HCT116 (cell line): ENCODE measurements at regions not wholly inside any gene's neighbourhood (a gene's known extent, or its start where the extent isn't known, plus 50 kb on each side); places are given as distances from the start of the nearest gene placed in this dataset.

Experiments used
- ATAC-seq: fragments of 200-7000 bp; cut with Tn5 transposase; 2 replicates; pipeline ENCODE4 v1.9.1; 2020; ENCODE audit warnings: mild to moderate bottlenecking, moderate library complexity
- BruUV-seq: library from RNA; stranded (reverse); fragments of 400-500 nt; replicated peaks from 2 replicates; lab custom pipeline; 2021; lab: Mats Ljungman, UMichigan
- CTCF ChIA-PET: fragments of 300-600 bp; sonication (Branson Sonifier 250); formaldehyde crosslinking; loops from one replicate; lab custom pipeline; 2021; ENCODE audit warnings: antibody characterized with exemption; lab: Charles Lee
- POLR2A ChIA-PET: fragments of 300-600, 350-600 bp; sonication (Branson Sonifier 250); formaldehyde crosslinking; loops from one replicate; lab custom pipeline; 2021; ENCODE audit warnings: antibody characterized with exemption; lab: Charles Lee
- RAD21 ChIA-PET, 2 experiments: fragments of 300-600 bp; sonication (Branson Sonifier 250); formaldehyde crosslinking; loops; one replicate each; lab custom pipeline; 2023; ENCODE audit warnings: low total read pairs in 2 of 2; ENCODE audit not compliant: uncharacterized antibody in 2 of 2, unreplicated experiment in 2 of 2, low non-redundant PET in 1 of 2; lab: Charles Lee
- DNase-seq: peaks from one replicate; pipeline ENCODE4 v3.0.0-alpha.2; 2010; ENCODE audit warnings: low read depth, low spot score
- H2AFZ ChIP-seq: fragments of 200-600 bp; shearing (Covaris generic), sonication (generic); 2 replicates; pipeline ENCODE4 v1.6.1; 2017; ENCODE audit warnings: low read depth, mixed run types, mixed read lengths, antibody characterized with exemption, low read length; ENCODE audit not compliant: poor library complexity, severe bottlenecking
- H3K27ac ChIP-seq: 2 replicates; pipeline ENCODE4 v1.5.1; 2012; ENCODE audit warnings: low read depth, low read length
- H3K27me3 ChIP-seq: fragments of 200-600 bp; sonication (generic); 2 replicates; pipeline ENCODE4 v1.6.1; 2016; ENCODE audit warnings: mixed run types, low read length, mixed read lengths; ENCODE audit not compliant: insufficient read depth
- H3K36me3 ChIP-seq, 2 experiments: fragments of 200-500 bp in 1 of 2; fragments of 200-600 bp in 1 of 2; sonication (Bioruptor generic) in 1 of 2; sonication (generic) in 1 of 2; 2 replicates each; pipeline versions ENCODE4 v1.5.1 to v1.6.1; 2014 to 2016; ENCODE audit warnings: low read length in 2 of 2, inconsistent platforms in 1 of 2, mixed read lengths in 1 of 2, mixed run types in 1 of 2; ENCODE audit not compliant: insufficient read depth in 2 of 2, control insufficient read depth in 1 of 2
- H3K4me1 ChIP-seq, 2 experiments: fragments of 200-600 bp in 1 of 2; sonication (generic) in 1 of 2; 2 replicates each; pipeline versions ENCODE4 v1.5.1 to v1.6.1; 2012 to 2017; ENCODE audit warnings: low read length in 2 of 2, inconsistent platforms in 1 of 2, mild to moderate bottlenecking in 1 of 2, mixed read lengths in 1 of 2, mixed run types in 1 of 2, moderate library complexity in 1 of 2; ENCODE audit not compliant: insufficient read depth in 2 of 2, control insufficient read depth in 1 of 2
- H3K4me2 ChIP-seq: fragments of 200-600 bp; sonication (generic); 2 replicates; pipeline ENCODE4 v1.6.1; 2017; ENCODE audit warnings: mixed run types, low read length, mixed read lengths
- H3K4me3 ChIP-seq, 2 experiments: fragments of 200-600 bp in 1 of 2; sonication (generic) in 1 of 2; replicated peaks in 1 of 2; 2 replicates each; pipeline ENCODE4 v1.5.1; 2011 to 2016; ENCODE audit warnings: low read length in 2 of 2, control low read depth in 1 of 2, low read depth in 1 of 2, mild to moderate bottlenecking in 1 of 2, mixed read lengths in 1 of 2, mixed run types in 1 of 2
- H3K79me2 ChIP-seq: fragments of 200-600 bp; sonication (generic); 2 replicates; pipeline ENCODE4 v1.6.1; 2017; ENCODE audit warnings: mild to moderate bottlenecking, mixed run types, low read length, moderate library complexity, mixed read lengths; ENCODE audit not compliant: insufficient read depth
- H3K9ac ChIP-seq: fragments of 200-600 bp; sonication (generic); 2 replicates; pipeline ENCODE4 v1.6.1; 2016; ENCODE audit warnings: low read length, mixed read lengths
- H3K9me2 ChIP-seq: fragments of 200-600 bp; sonication (generic), shearing (Covaris generic); 2 replicates; pipeline ENCODE4 v1.6.1; 2017; ENCODE audit warnings: mixed run types, mild to moderate bottlenecking, moderate library complexity; ENCODE audit not compliant: insufficient read depth
- H3K9me3 ChIP-seq, 2 experiments: fragments of 200-500 bp in 1 of 2; fragments of 200-600 bp in 1 of 2; sonication (Bioruptor generic) in 1 of 2; sonication (generic) in 1 of 2; 2 replicates each; pipeline ENCODE4 v1.6.1; 2014 to 2017; ENCODE audit warnings: low read length in 2 of 2, mixed read lengths in 2 of 2, inconsistent platforms in 1 of 2, low read depth in 1 of 2, mild to moderate bottlenecking in 1 of 2, mixed run types in 1 of 2, moderate library complexity in 1 of 2; ENCODE audit not compliant: control insufficient read depth in 1 of 2, insufficient read depth in 1 of 2
- H4K20me1 ChIP-seq: fragments of 200-600 bp; sonication (generic), shearing (Covaris generic); 2 replicates; pipeline ENCODE4 v1.6.1; 2017; ENCODE audit warnings: mixed run types, mild to moderate bottlenecking, moderate library complexity; ENCODE audit not compliant: insufficient read depth
- CEBPB ChIP-seq: IDR thresholded peaks from 2 replicates; pipeline ENCODE4 v1.6.1; 2012; ENCODE audit warnings: low read depth
- CTCF ChIP-seq, 3 experiments: fragments of 200-600 bp in 1 of 3; sonication (generic) in 1 of 3; IDR thresholded peaks in 2 of 3; conservative IDR thresholded peaks in 1 of 3; 2 replicates each; pipeline ENCODE4 v1.5.1; 2012 to 2017; ENCODE audit warnings: low read depth in 2 of 3, low read length in 2 of 3, antibody characterized with exemption in 1 of 3, borderline replicate concordance in 1 of 3, control low read depth in 1 of 3, mild to moderate bottlenecking in 1 of 3, mixed read lengths in 1 of 3, mixed run types in 1 of 3, moderate library complexity in 1 of 3; ENCODE audit not compliant: insufficient read depth in 1 of 3
- EGR1 ChIP-seq: IDR thresholded peaks from 2 replicates; pipeline ENCODE4 v1.6.1; 2012; ENCODE audit warnings: low read depth
- ELF1 ChIP-seq: IDR thresholded peaks from 2 replicates; pipeline ENCODE4 v1.6.1; 2012; ENCODE audit warnings: low read depth, borderline replicate concordance
- EZH2 ChIP-seq: fragments of 200-600 bp; sonication (generic); IDR thresholded peaks from 2 replicates; pipeline ENCODE4 v1.6.1; 2017; ENCODE audit warnings: antibody characterized with exemption, mixed run types
- EZH2phosphoT487 ChIP-seq: fragments of 200-600 bp; IDR thresholded peaks from 2 replicates; pipeline ENCODE4 v1.6.1; 2018; ENCODE audit warnings: antibody characterized with exemption, borderline replicate concordance
- JUND ChIP-seq: IDR thresholded peaks from 2 replicates; pipeline ENCODE4 v1.6.1; 2012
- POLR2A ChIP-seq: IDR thresholded peaks from 2 replicates; pipeline ENCODE4 v1.7.0; 2011; ENCODE audit warnings: borderline replicate concordance; ENCODE audit not compliant: insufficient read depth, insufficient read length; ENCODE audit errors: extremely low read depth
- POLR2AphosphoS5 ChIP-seq: IDR thresholded peaks from 2 replicates; pipeline ENCODE4 v1.6.1; 2011; ENCODE audit warnings: mild to moderate bottlenecking, low read depth, low read length, moderate library complexity
- RAD21 ChIP-seq: IDR thresholded peaks from 2 replicates; pipeline ENCODE4 v1.6.1; 2012; ENCODE audit warnings: low read depth, mild to moderate bottlenecking
- SIN3A ChIP-seq: IDR thresholded peaks from 2 replicates; pipeline ENCODE4 v1.6.1; 2012; ENCODE audit warnings: low read depth
- SP1 ChIP-seq: IDR thresholded peaks from 2 replicates; pipeline ENCODE4 v1.6.1; 2012; ENCODE audit warnings: low read depth
- SRF ChIP-seq: IDR thresholded peaks from 2 replicates; pipeline ENCODE4 v1.6.1; 2012; ENCODE audit warnings: low read depth
- TCF7L2 ChIP-seq: IDR thresholded peaks from 2 replicates; pipeline ENCODE4 v1.7.0; 2011; ENCODE audit warnings: borderline replicate concordance, inconsistent platforms; ENCODE audit not compliant: insufficient read depth, insufficient read length; ENCODE audit errors: extremely low read depth
- YY1 ChIP-seq: IDR thresholded peaks from 2 replicates; pipeline ENCODE4 v1.6.1; 2011; ENCODE audit warnings: low read length, low read depth, moderate library complexity, mild to moderate bottlenecking; ENCODE audit not compliant: insufficient replicate concordance; ENCODE audit errors: extremely low read depth
- ZBTB33 ChIP-seq: IDR thresholded peaks from 2 replicates; pipeline ENCODE4 v1.6.1; 2011; ENCODE audit warnings: mild to moderate bottlenecking, low read length, moderate library complexity; ENCODE audit not compliant: insufficient replicate concordance; ENCODE audit errors: extremely low read depth
- ZFX ChIP-seq: fragments of 450-650 bp; IDR thresholded peaks from 2 replicates; pipeline ENCODE4 v1.6.1; 2017
- ZNF274 ChIP-seq: fragments of 200-500 bp; sonication (Bioruptor generic); IDR thresholded peaks from 2 replicates; pipeline ENCODE4 v1.6.1; 2014; ENCODE audit warnings: mild to moderate bottlenecking, low read depth, low read length, inconsistent platforms
- intact Hi-C: fragments of 100-400 bp; cut with micrococcal nuclease; formaldehyde crosslinking; loops from 2 replicates; pipeline ENCODE4 v1.10.0; 2022
- TF ChIP-seq, protein P1 (sequence below): IDR thresholded peaks from 2 replicates; pipeline ENCODE4 v1.6.1; 2012
- TF ChIP-seq, protein P2 (sequence below): IDR thresholded peaks from 2 replicates; pipeline ENCODE4 v1.6.1; 2012

- TF ChIP-seq ZNF274, result no peak
- no peak for TF ChIP-seq POLR2A
- no peak for TF ChIP-seq JUND
- no peak for TF ChIP-seq YY1
Measured at GRCh38 chr4:119726505-119726904, 97.9 kb upstream of the PDE5A start (continued).

DNA sequence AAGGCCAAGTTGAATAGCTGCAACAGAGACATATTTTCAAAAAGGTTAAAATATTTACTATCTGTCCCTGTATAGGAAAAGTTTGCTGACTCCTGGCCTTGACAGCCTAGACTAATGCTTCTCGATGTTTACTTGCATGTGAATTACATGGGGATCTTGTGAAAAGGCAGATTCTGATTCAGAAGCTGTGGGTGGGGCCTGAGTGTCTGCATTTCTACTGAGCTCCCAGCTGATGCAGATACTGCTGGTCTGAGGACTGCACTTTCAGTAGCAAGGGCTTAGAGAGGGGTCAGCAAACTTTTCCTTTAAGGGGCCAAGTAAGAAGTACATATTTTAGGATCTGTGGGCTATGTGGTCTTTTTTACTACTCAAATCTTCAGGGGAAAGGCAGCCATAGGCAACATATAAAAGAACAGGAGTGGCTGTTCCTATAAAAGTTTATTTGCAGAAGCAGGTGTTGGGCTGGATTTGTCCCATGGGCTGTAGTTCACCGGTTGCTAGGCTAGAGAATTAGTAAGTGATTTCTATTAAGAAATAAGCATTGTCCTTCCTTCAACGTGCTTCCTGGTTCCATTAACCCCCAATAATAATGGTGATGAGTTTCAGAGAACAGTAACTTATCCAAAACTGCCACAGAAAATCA, 97.2 kb upstream of the PDE5A start:
- POLR2A ChIA-PET, result no interaction called here
- Histone ChIP-seq H2AFZ (no peak overlapping the region), H3K79me2 (no peaks in the 10 kb centered on the region), H3K9me3 (no peaks in the 10 kb centered on the region), H3K36me3 (no peaks in the 10 kb centered on the region), H3K4me3 (no peak overlapping the region), H3K27ac (no peak overlapping the region), H3K9me2 (no peaks in the 10 kb centered on the region), H4K20me1 (no peaks in the 10 kb centered on the region), H3K9ac (no peak overlapping the region), H3K27me3 (no peaks in the 10 kb centered on the region), H3K4me1 (peaks cover 0 to 15% of the 10 kb centered on the region in 2 experiments; a peak in 2 of 4 replicates), H3K4me2 (no peak overlapping the region)
- ATAC-seq (no peak), DNase-seq (no peak)
- RAD21 ChIA-PET, result no interaction called here
- no TSS peak for BruUV-seq
- TF ChIP-seq EGR1 (no peak), CEBPB (no peak), POLR2AphosphoS5 (no peak), SP1 (no peak), ZFX (no peak), POLR2A (no peak), EZH2 (no peak), CTCF (IDR thresholded peaks at IDR 0.05 in 2 of 3, conservative IDR thresholded peaks at IDR 0.05 in 1 of 3; ENCODE audit: borderline replicate concordance in 1 of 3, insufficient read depth in 1 of 3, low read depth in 2 of 3, low read length in 2 of 3) (no peak), RAD21 (no peak), ELF1 (no peak), ZBTB33 (no peak), SIN3A (no peak), YY1 (no peak), TCF7L2 (no peak), JUND (no peak), SRF (no peak), EZH2phosphoT487 (no peak)
- TF ChIP-seq, protein P1, sequence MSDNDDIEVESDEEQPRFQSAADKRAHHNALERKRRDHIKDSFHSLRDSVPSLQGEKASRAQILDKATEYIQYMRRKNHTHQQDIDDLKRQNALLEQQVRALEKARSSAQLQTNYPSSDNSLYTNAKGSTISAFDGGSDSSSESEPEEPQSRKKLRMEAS, result no peak
- TF ChIP-seq, protein P2, sequence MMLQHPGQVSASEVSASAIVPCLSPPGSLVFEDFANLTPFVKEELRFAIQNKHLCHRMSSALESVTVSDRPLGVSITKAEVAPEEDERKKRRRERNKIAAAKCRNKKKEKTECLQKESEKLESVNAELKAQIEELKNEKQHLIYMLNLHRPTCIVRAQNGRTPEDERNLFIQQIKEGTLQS, result no peak
- intact Hi-C loops, result no loop called here
- CTCF ChIA-PET, result no interaction called here
